Neural progenitor cell (in vitro differentiated cells): ENCODE measurements at regions not wholly inside any gene's neighbourhood (a gene's known extent, or its start where the extent isn't known, plus 50 kb on each side); places are given as distances from the start of the nearest gene placed in this dataset.

Source experiments
- DNase-seq: peaks from one replicate; pipeline ENCODE4 v3.0.0-alpha.2; 2016; ENCODE audit warnings: low spot score
- H2AFZ ChIP-seq: fragments of 200-600 bp; sonication (generic); replicated peaks from 2 replicates; pipeline ENCODE4 v1.6.1; 2016; ENCODE audit warnings: antibody characterized with exemption
- H3F3A ChIP-seq: fragments of 200-600 bp; sonication (generic); 2 replicates; pipeline ENCODE4 v1.6.1; 2016; ENCODE audit warnings: antibody characterized with exemption, low read depth
- H3K27ac ChIP-seq: fragments of 200-600 bp; sonication (generic); 2 replicates; pipeline ENCODE4 v1.5.1; 2016; ENCODE audit warnings: mild to moderate bottlenecking
- H3K27me3 ChIP-seq: fragments of 200-600 bp; sonication (generic); 2 replicates; pipeline ENCODE4 v1.6.1; 2016; ENCODE audit warnings: mild to moderate bottlenecking, moderate library complexity
- H3K36me3 ChIP-seq: fragments of 200-600 bp; sonication (generic); 2 replicates; pipeline ENCODE4 v1.5.1; 2016
- H3K4me1 ChIP-seq: fragments of 200-600 bp; sonication (generic); 2 replicates; pipeline ENCODE4 v1.6.1; 2016; ENCODE audit warnings: mixed run types
- H3K4me2 ChIP-seq: fragments of 200-600 bp; sonication (generic); 2 replicates; pipeline ENCODE4 v1.6.1; 2016
- H3K4me3 ChIP-seq: fragments of 200-600 bp; sonication (generic); 2 replicates; pipeline ENCODE4 v1.5.1; 2016
- H3K79me2 ChIP-seq: fragments of 200-600 bp; sonication (generic); 2 replicates; pipeline ENCODE4 v1.6.1; 2016; ENCODE audit warnings: low read depth
- H3K9ac ChIP-seq: fragments of 200-600 bp; sonication (generic); 2 replicates; pipeline ENCODE4 v1.6.1; 2016
- H3K9me3 ChIP-seq: fragments of 200-600 bp; sonication (generic); 2 replicates; pipeline ENCODE4 v1.5.1; 2016; ENCODE audit warnings: low read depth
- H4K20me1 ChIP-seq: fragments of 200-600 bp; sonication (generic); 2 replicates; pipeline ENCODE4 v1.6.1; 2016; ENCODE audit warnings: low read depth
- H3K27ac Mint-ChIP-seq: 3 replicates; pipeline ENCODE4 v1.8.0; 2021; ENCODE audit warnings: mixed read lengths
- H3K27me3 Mint-ChIP-seq: 2 replicates; pipeline ENCODE4 v1.8.0; 2022; ENCODE audit warnings: low read depth, mild to moderate bottlenecking, inconsistent platforms, moderate library complexity, mixed read lengths; ENCODE audit not compliant: insufficient read depth
- H3K36me3 Mint-ChIP-seq: 3 replicates; pipeline ENCODE4 v1.8.0; 2021; ENCODE audit warnings: mixed read lengths
- H3K4me1 Mint-ChIP-seq: 3 replicates; pipeline ENCODE4 v1.8.0; 2021; ENCODE audit warnings: mixed read lengths
- H3K4me3 Mint-ChIP-seq: 3 replicates; pipeline ENCODE4 v1.8.0; 2021; ENCODE audit warnings: mild to moderate bottlenecking, moderate library complexity, mixed read lengths
- H3K9me3 Mint-ChIP-seq: 3 replicates; pipeline ENCODE4 v1.8.0; 2020; ENCODE audit warnings: mixed read lengths
- CTCF ChIP-seq: fragments of 200-600 bp; sonication (generic); IDR thresholded peaks from 2 replicates; pipeline ENCODE4 v1.5.1; 2017; ENCODE audit warnings: antibody characterized with exemption, mild to moderate bottlenecking
- EZH2 ChIP-seq: fragments of 200-600 bp; sonication (generic); IDR thresholded peaks from 2 replicates; pipeline ENCODE4 v1.6.1; 2017; ENCODE audit warnings: antibody characterized with exemption, mild to moderate bottlenecking, moderate library complexity
- EZH2phosphoT487 ChIP-seq: fragments of 200-600 bp; sonication (generic); IDR thresholded peaks from 2 replicates; pipeline ENCODE4 v1.6.1; 2017; ENCODE audit warnings: antibody characterized with exemption

GRCh38 chr4:45846016-45846415, 277.8 kb downstream of the GABRG1 start:
- no peaks in the 10 kb centered on the region for H3K4me1 Mint-ChIP-seq
- Histone ChIP-seq H3K4me2 (no peak overlapping the region), H4K20me1 (no peaks in the 10 kb centered on the region), H3K36me3 (no peaks in the 10 kb centered on the region), H3K9me3 (no peaks in the 10 kb centered on the region), H3K4me3 (no peak overlapping the region), H3K27ac (no peak overlapping the region), H2AFZ (no peak overlapping the region), H3K27me3 (no peaks in the 10 kb centered on the region), H3F3A (no peaks in the 10 kb centered on the region), H3K4me1 (no peaks in the 10 kb centered on the region), H3K9ac (no peak overlapping the region), H3K79me2 (no peaks in the 10 kb centered on the region)
- DNase-seq: no peak
- H3K36me3 Mint-ChIP-seq: no peaks in the 10 kb centered on the region
- no peaks in the 10 kb centered on the region for H3K27me3 Mint-ChIP-seq
- H3K4me3 Mint-ChIP-seq: no peak overlapping the region
- H3K9me3 Mint-ChIP-seq: no peaks in the 10 kb centered on the region
- TF ChIP-seq EZH2phosphoT487: no peak
- no peak overlapping the region for H3K27ac Mint-ChIP-seq

GRCh38 chr4:45841791-45842190, 282.1 kb downstream of the GABRG1 start:
- Histone ChIP-seq H3K79me2 (no peaks in the 10 kb centered on the region), H3F3A (no peaks in the 10 kb centered on the region), H3K4me1 (no peaks in the 10 kb centered on the region), H3K27ac (no peak overlapping the region), H3K9me3 (no peaks in the 10 kb centered on the region), H3K9ac (no peak overlapping the region), H3K4me2 (no peak overlapping the region), H3K4me3 (no peak overlapping the region), H3K36me3 (no peaks in the 10 kb centered on the region), H2AFZ (no peak overlapping the region), H4K20me1 (no peaks in the 10 kb centered on the region), H3K27me3 (no peaks in the 10 kb centered on the region)
- no peak for TF ChIP-seq EZH2phosphoT487
- no peak for TF ChIP-seq CTCF
- TF ChIP-seq EZH2: no peak
- H3K27ac Mint-ChIP-seq: no peak overlapping the region
- DNase-seq: no peak
- no peaks in the 10 kb centered on the region for H3K27me3 Mint-ChIP-seq
- no peak overlapping the region for H3K4me3 Mint-ChIP-seq
- H3K4me1 Mint-ChIP-seq: no peaks in the 10 kb centered on the region
- H3K9me3 Mint-ChIP-seq: no peaks in the 10 kb centered on the region
- no peaks in the 10 kb centered on the region for H3K36me3 Mint-ChIP-seq

GRCh38 chr4:45831692-45832091, 292.2 kb downstream of the GABRG1 start:
- Mint-ChIP-seq H3K4me3 (no peak overlapping the region), H3K9me3 (peaks cover 4% of the 10 kb centered on the region), H3K27me3 (no peaks in the 10 kb centered on the region), H3K27ac (no peak overlapping the region), H3K4me1 (peaks cover 7% of the 10 kb centered on the region), H3K36me3 (no peaks in the 10 kb centered on the region)
- H3K27ac ChIP-seq: no peak overlapping the region
- DNase-seq: no peak
- H3K9ac ChIP-seq: no peak overlapping the region
- H2AFZ ChIP-seq: no peak overlapping the region
- H3K27me3 ChIP-seq: no peaks in the 10 kb centered on the region
- H3K4me2 ChIP-seq: no peak overlapping the region
- no peaks in the 10 kb centered on the region for H3K9me3 ChIP-seq
- no peaks in the 10 kb centered on the region for H4K20me1 ChIP-seq
- H3K79me2 ChIP-seq: no peaks in the 10 kb centered on the region
- no peaks in the 10 kb centered on the region for H3K4me1 ChIP-seq
- no peak overlapping the region for H3K4me3 ChIP-seq
- no peaks in the 10 kb centered on the region for H3F3A ChIP-seq
- TF ChIP-seq CTCF (no peak), EZH2phosphoT487 (no peak), EZH2 (no peak)
- H3K36me3 ChIP-seq: no peaks in the 10 kb centered on the region

GRCh38 chr4:45803994-45804393, 319.9 kb downstream of the GABRG1 start:
- no peak overlapping the region for H2AFZ ChIP-seq
- no peaks in the 10 kb centered on the region for H3K4me1 Mint-ChIP-seq
- no peak overlapping the region for H3K4me3 Mint-ChIP-seq
- H3F3A ChIP-seq: no peaks in the 10 kb centered on the region
- H3K4me2 ChIP-seq: no peak overlapping the region
- no peaks in the 10 kb centered on the region for H3K4me1 ChIP-seq
- H3K27ac ChIP-seq: no peak overlapping the region
- no peaks in the 10 kb centered on the region for H4K20me1 ChIP-seq
- no peaks in the 10 kb centered on the region for H3K36me3 ChIP-seq
- no peaks in the 10 kb centered on the region for H3K36me3 Mint-ChIP-seq
- H3K9me3 Mint-ChIP-seq: no peaks in the 10 kb centered on the region
- no peak overlapping the region for H3K27ac Mint-ChIP-seq
- H3K9ac ChIP-seq: no peak overlapping the region
- H3K9me3 ChIP-seq: no peaks in the 10 kb centered on the region
- H3K79me2 ChIP-seq: no peaks in the 10 kb centered on the region
- H3K4me3 ChIP-seq: no peak overlapping the region
- no peaks in the 10 kb centered on the region for H3K27me3 Mint-ChIP-seq
- H3K27me3 ChIP-seq: no peaks in the 10 kb centered on the region
- TF ChIP-seq EZH2phosphoT487: no peak
- no peak for TF ChIP-seq CTCF
- no peak for TF ChIP-seq EZH2
- no peak for DNase-seq
